ENCODE measurements at regions not wholly inside any gene's neighbourhood (a gene's known extent, or its start where the extent isn't known, plus 50 kb on each side); places are given as distances from the start of the nearest gene placed in this dataset.
A peak's percentile ranks its signal among the peaks of the same experiment; 100 is the strongest.

GRCh38 chr13:95387733-95388207 lies 86.5 kb upstream of the ABCC4 start:
- DNase-seq (ENCODE audit: low read depth, low spot score): no peak
- TF ChIP-seq YY1 (IDR thresholded peaks at IDR 0.05; ENCODE audit: insufficient read depth, insufficient read length): no peak
- Histone ChIP-seq H3K9me3 (ENCODE audit: insufficient read depth, low read length) (no peaks in the 10 kb centered on the region), H3K27me3 (ENCODE audit: insufficient read depth, insufficient read length) (no peaks in the 10 kb centered on the region), H3K36me3 (ENCODE audit: insufficient read depth, insufficient read length, low read length) (no peaks in the 10 kb centered on the region), H3K4me3 (ENCODE audit: insufficient read length, low read depth) (no peak overlapping the region), H3K4me1 (ENCODE audit: insufficient read depth, insufficient read length) (no peaks in the 10 kb centered on the region), H3K9ac (ENCODE audit: insufficient read length, low read depth) (no peak overlapping the region)

- H3K4me3 ChIP-seq (ENCODE audit: insufficient read length, low read depth): no peak overlapping the region
- no peaks in the 10 kb centered on the region for H3K36me3 ChIP-seq (ENCODE audit: insufficient read depth, insufficient read length, low read length)
- TF ChIP-seq YY1 (IDR thresholded peaks at IDR 0.05; ENCODE audit: insufficient read depth, insufficient read length) (no peak), SUZ12 (IDR thresholded peaks at IDR 0.05; ENCODE audit: extremely low read depth, insufficient read depth, insufficient read length) (no peak), ZNF274 (IDR thresholded peaks at IDR 0.05; ENCODE audit: low read depth, low read length) (no peak)
- no peaks in the 10 kb centered on the region for H3K4me1 ChIP-seq (ENCODE audit: insufficient read depth, insufficient read length)
- no peak overlapping the region for H3K9ac ChIP-seq (ENCODE audit: insufficient read length, low read depth)
- DNase-seq (ENCODE audit: low read depth, low spot score): no peak
- no peaks in the 10 kb centered on the region for H3K9me3 ChIP-seq (ENCODE audit: insufficient read depth, low read length)
- no peaks in the 10 kb centered on the region for H3K27me3 ChIP-seq (ENCODE audit: insufficient read depth, insufficient read length)
These were observed 87.3 kb upstream of the ABCC4 start for GRCh38 chr13:95388420-95389079.

- no peak overlapping the region for H3K9ac ChIP-seq (ENCODE audit: insufficient read length, low read depth)
- H3K27me3 ChIP-seq (ENCODE audit: insufficient read depth, insufficient read length): no peaks in the 10 kb centered on the region
- no peak for DNase-seq (ENCODE audit: low read depth, low spot score)
- TF ChIP-seq YY1 (IDR thresholded peaks at IDR 0.05; ENCODE audit: insufficient read depth, insufficient read length): no peak
- H3K36me3 ChIP-seq (ENCODE audit: insufficient read depth, insufficient read length, low read length): no peaks in the 10 kb centered on the region
- H3K4me3 ChIP-seq (ENCODE audit: insufficient read length, low read depth): no peak overlapping the region
- H3K4me1 ChIP-seq (ENCODE audit: insufficient read depth, insufficient read length): no peaks in the 10 kb centered on the region
- H3K9me3 ChIP-seq (ENCODE audit: insufficient read depth, low read length): no peaks in the 10 kb centered on the region
These were observed 90.1 kb upstream of the ABCC4 start for GRCh38 chr13:95391362-95391761.

GRCh38 chr13:95391785-95392184 lies 90.5 kb upstream of the ABCC4 start:
- Histone ChIP-seq H3K4me1 (ENCODE audit: insufficient read depth, insufficient read length) (no peaks in the 10 kb centered on the region), H3K27me3 (ENCODE audit: insufficient read depth, insufficient read length) (no peaks in the 10 kb centered on the region), H3K4me3 (ENCODE audit: insufficient read length, low read depth) (no peak overlapping the region), H3K36me3 (ENCODE audit: insufficient read depth, insufficient read length, low read length) (no peaks in the 10 kb centered on the region), H3K9ac (ENCODE audit: insufficient read length, low read depth) (no peak overlapping the region), H3K9me3 (ENCODE audit: insufficient read depth, low read length) (no peaks in the 10 kb centered on the region)
- DNase-seq (ENCODE audit: low read depth, low spot score): no peak
- no peak for TF ChIP-seq ZNF274 (IDR thresholded peaks at IDR 0.05; ENCODE audit: low read depth, low read length)
- no peak for TF ChIP-seq YY1 (IDR thresholded peaks at IDR 0.05; ENCODE audit: insufficient read depth, insufficient read length)
- TF ChIP-seq SUZ12 (IDR thresholded peaks at IDR 0.05; ENCODE audit: extremely low read depth, insufficient read depth, insufficient read length): no peak

GRCh38 chr13:95392597-95392996 lies 91.3 kb upstream of the ABCC4 start:
- H3K4me3 ChIP-seq (ENCODE audit: insufficient read length, low read depth): no peak overlapping the region
- no peak for TF ChIP-seq SUZ12 (IDR thresholded peaks at IDR 0.05; ENCODE audit: extremely low read depth, insufficient read depth, insufficient read length)
- TF ChIP-seq ZNF274 (IDR thresholded peaks at IDR 0.05; ENCODE audit: low read depth, low read length): no peak
- TF ChIP-seq YY1 (IDR thresholded peaks at IDR 0.05; ENCODE audit: insufficient read depth, insufficient read length): no peak
- no peak overlapping the region for H3K9ac ChIP-seq (ENCODE audit: insufficient read length, low read depth)
- H3K27me3 ChIP-seq (ENCODE audit: insufficient read depth, insufficient read length): no peaks in the 10 kb centered on the region
- peaks cover 2% of the 10 kb centered on the region for H3K4me1 ChIP-seq (ENCODE audit: insufficient read depth, insufficient read length)
- H3K9me3 ChIP-seq (ENCODE audit: insufficient read depth, low read length): no peaks in the 10 kb centered on the region
- DNase-seq (ENCODE audit: low read depth, low spot score): no peak
- H3K36me3 ChIP-seq (ENCODE audit: insufficient read depth, insufficient read length, low read length): no peaks in the 10 kb centered on the region

- peak overlapping the region; percentile 73 for H3K9ac ChIP-seq (ENCODE audit: insufficient read length, low read depth)
- H3K4me1 ChIP-seq (ENCODE audit: insufficient read depth, insufficient read length): no peaks in the 10 kb centered on the region
- no peaks in the 10 kb centered on the region for H3K9me3 ChIP-seq (ENCODE audit: insufficient read depth, low read length)
- H3K27me3 ChIP-seq (ENCODE audit: insufficient read depth, insufficient read length): no peaks in the 10 kb centered on the region
- peak overlapping the region; percentile 51 for H3K4me3 ChIP-seq (ENCODE audit: insufficient read length, low read depth)
- DNase-seq (ENCODE audit: low read depth, low spot score): peak; percentile 25
- H3K36me3 ChIP-seq (ENCODE audit: insufficient read depth, insufficient read length, low read length): no peaks in the 10 kb centered on the region
- TF ChIP-seq ZNF274 (IDR thresholded peaks at IDR 0.05; ENCODE audit: low read depth, low read length) (no peak), SUZ12 (IDR thresholded peaks at IDR 0.05; ENCODE audit: extremely low read depth, insufficient read depth, insufficient read length) (no peak), YY1 (IDR thresholded peaks at IDR 0.05; ENCODE audit: insufficient read depth, insufficient read length) (no peak)
These were observed 102.3 kb upstream of the ABCC4 start for GRCh38 chr13:95403349-95404140.

- DNase-seq (ENCODE audit: low read depth, low spot score): peak; percentile 81
- Histone ChIP-seq H3K27me3 (ENCODE audit: insufficient read depth, insufficient read length) (no peaks in the 10 kb centered on the region), H3K4me3 (ENCODE audit: insufficient read length, low read depth) (peak overlapping the region; percentile 51), H3K4me1 (ENCODE audit: insufficient read depth, insufficient read length) (no peaks in the 10 kb centered on the region), H3K9me3 (ENCODE audit: insufficient read depth, low read length) (no peaks in the 10 kb centered on the region), H3K36me3 (ENCODE audit: insufficient read depth, insufficient read length, low read length) (no peaks in the 10 kb centered on the region), H3K9ac (ENCODE audit: insufficient read length, low read depth) (peak overlapping the region; percentile 73)
- TF ChIP-seq YY1 (IDR thresholded peaks at IDR 0.05; ENCODE audit: insufficient read depth, insufficient read length): no peak
- TF ChIP-seq SUZ12 (IDR thresholded peaks at IDR 0.05; ENCODE audit: extremely low read depth, insufficient read depth, insufficient read length): no peak
- TF ChIP-seq ZNF274 (IDR thresholded peaks at IDR 0.05; ENCODE audit: low read depth, low read length): no peak
These were observed 103.1 kb upstream of the ABCC4 start for GRCh38 chr13:95404141-95404882.

Data from NT2/D1 (cell line).